ENCODE measurements at regions not wholly inside any gene's neighbourhood (a gene's known extent, or its start where the extent isn't known, plus 50 kb on each side); places are given as distances from the start of the nearest gene placed in this dataset.

- DNase-seq: no peak
Measured at GRCh38 chr2:67663776-67664175, 266.6 kb downstream of the ETAA1 start.

- DNase-seq: no peak
Measured at GRCh38 chr2:67666386-67667053, 269.4 kb downstream of the ETAA1 start.

GRCh38 chr2:67667054-67667908, 270.1 kb downstream of the ETAA1 start:
- no peak for DNase-seq

GRCh38 chr2:67668538-67668937, 271.4 kb downstream of the ETAA1 start:
- no peak for DNase-seq

- DNase-seq: no peak
Measured at GRCh38 chr2:67669168-67669567, 272.0 kb downstream of the ETAA1 start.

GRCh38 chr2:67669766-67670165, 272.6 kb downstream of the ETAA1 start:
- DNase-seq: no peak

- DNase-seq: no peak
Measured at GRCh38 chr2:67670747-67671183, 273.6 kb downstream of the ETAA1 start.

- DNase-seq: no peak
Measured at GRCh38 chr2:67671464-67672450, 274.6 kb downstream of the ETAA1 start.

- DNase-seq: no peak
Measured at GRCh38 chr2:67674668-67675067, 277.5 kb downstream of the ETAA1 start.

GRCh38 chr2:67684991-67685390, 287.9 kb downstream of the ETAA1 start:
- no peak for DNase-seq

- DNase-seq: no peak
Measured at GRCh38 chr2:67686254-67686653, 289.1 kb downstream of the ETAA1 start.

- no peak for DNase-seq
Measured at GRCh38 chr2:67689186-67689585, 292.1 kb downstream of the ETAA1 start.

GRCh38 chr2:67689651-67690050, 292.5 kb downstream of the ETAA1 start:
- no peak for DNase-seq

GRCh38 chr2:67694445-67694844, 297.3 kb downstream of the ETAA1 start:
- DNase-seq: no peak

- no peak for DNase-seq
Measured at GRCh38 chr2:67701011-67701410, 303.9 kb downstream of the ETAA1 start.

- no peak for DNase-seq
Measured at GRCh38 chr2:67702284-67702683, 305.2 kb downstream of the ETAA1 start.

- peak; percentile 11 for DNase-seq
Measured at GRCh38 chr2:67702937-67703336, 305.8 kb downstream of the ETAA1 start.

GRCh38 chr2:67706082-67706481, 308.9 kb downstream of the ETAA1 start:
- DNase-seq: no peak

- no peak for DNase-seq
Measured at GRCh38 chr2:67707896-67708295, 310.8 kb downstream of the ETAA1 start.

- no peak for DNase-seq
Measured at GRCh38 chr2:67709835-67710234, 312.7 kb downstream of the ETAA1 start.

GRCh38 chr2:67712484-67712883, 315.4 kb downstream of the ETAA1 start:
- DNase-seq: no peak

- no peak for DNase-seq
Measured at GRCh38 chr2:67713376-67713775, 316.2 kb downstream of the ETAA1 start.

- no peak for DNase-seq
Measured at GRCh38 chr2:67716895-67717396, 319.8 kb downstream of the ETAA1 start.
